ENCODE measurements at regions not wholly inside any gene's neighbourhood (a gene's known extent, or its start where the extent isn't known, plus 50 kb on each side); places are given as distances from the start of the nearest gene placed in this dataset.

DNA sequence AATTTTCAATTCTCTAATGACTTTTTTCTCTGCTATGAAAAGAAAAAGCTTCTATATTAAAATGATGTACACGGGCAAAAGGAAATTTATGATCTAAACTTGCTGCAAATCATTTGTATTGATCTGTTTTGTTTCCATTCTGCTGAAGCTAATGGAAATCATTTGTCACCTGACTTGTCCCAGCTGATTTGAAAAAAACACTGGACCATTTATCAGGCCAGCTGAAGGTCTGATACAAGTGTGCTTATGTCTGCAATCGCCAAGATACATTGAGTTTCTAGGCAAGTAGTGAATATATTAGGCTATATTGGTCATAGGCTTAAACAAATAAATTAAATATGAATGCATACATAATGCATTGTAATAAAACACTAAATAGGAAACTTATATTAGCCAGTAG, 1309.7 kb downstream of the REEP3 start:
- Histone ChIP-seq H3K9me3 (ENCODE audit: low read depth, low read length, poor library complexity, severe bottlenecking) (no peaks in the 10 kb centered on the region), H3K4me3 (ENCODE audit: low read depth, low read length, poor library complexity, severe bottlenecking) (no peak overlapping the region), H3K36me3 (ENCODE audit: insufficient read depth, low read length, poor library complexity, severe bottlenecking) (no peaks in the 10 kb centered on the region), H3K27ac (ENCODE audit: low read depth, low read length, poor library complexity, severe bottlenecking) (no peak overlapping the region), H3K4me1 (ENCODE audit: insufficient read depth, low read length, poor library complexity, severe bottlenecking) (no peaks in the 10 kb centered on the region), H3K27me3 (replicated peaks; ENCODE audit: insufficient read depth, low read depth, low read length, poor library complexity) (no peaks in the 10 kb centered on the region)
- intact Hi-C loops (cut with micrococcal nuclease; ENCODE audit: unreplicated experiment), result no loop called here
- ChIA-PET POLR2A (ENCODE audit: low non-redundant PET) (no interaction called here), CTCF (no interaction called here)
- no TSS peak for BruUV-seq (replicated peaks)
- no peak for DNase-seq (ENCODE audit: low spot score)
- TF ChIP-seq, protein P1, sequence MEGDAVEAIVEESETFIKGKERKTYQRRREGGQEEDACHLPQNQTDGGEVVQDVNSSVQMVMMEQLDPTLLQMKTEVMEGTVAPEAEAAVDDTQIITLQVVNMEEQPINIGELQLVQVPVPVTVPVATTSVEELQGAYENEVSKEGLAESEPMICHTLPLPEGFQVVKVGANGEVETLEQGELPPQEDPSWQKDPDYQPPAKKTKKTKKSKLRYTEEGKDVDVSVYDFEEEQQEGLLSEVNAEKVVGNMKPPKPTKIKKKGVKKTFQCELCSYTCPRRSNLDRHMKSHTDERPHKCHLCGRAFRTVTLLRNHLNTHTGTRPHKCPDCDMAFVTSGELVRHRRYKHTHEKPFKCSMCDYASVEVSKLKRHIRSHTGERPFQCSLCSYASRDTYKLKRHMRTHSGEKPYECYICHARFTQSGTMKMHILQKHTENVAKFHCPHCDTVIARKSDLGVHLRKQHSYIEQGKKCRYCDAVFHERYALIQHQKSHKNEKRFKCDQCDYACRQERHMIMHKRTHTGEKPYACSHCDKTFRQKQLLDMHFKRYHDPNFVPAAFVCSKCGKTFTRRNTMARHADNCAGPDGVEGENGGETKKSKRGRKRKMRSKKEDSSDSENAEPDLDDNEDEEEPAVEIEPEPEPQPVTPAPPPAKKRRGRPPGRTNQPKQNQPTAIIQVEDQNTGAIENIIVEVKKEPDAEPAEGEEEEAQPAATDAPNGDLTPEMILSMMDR (conservative IDR thresholded peaks at IDR 0.05; ENCODE audit: low read depth, low read length), result no peak

DNA sequence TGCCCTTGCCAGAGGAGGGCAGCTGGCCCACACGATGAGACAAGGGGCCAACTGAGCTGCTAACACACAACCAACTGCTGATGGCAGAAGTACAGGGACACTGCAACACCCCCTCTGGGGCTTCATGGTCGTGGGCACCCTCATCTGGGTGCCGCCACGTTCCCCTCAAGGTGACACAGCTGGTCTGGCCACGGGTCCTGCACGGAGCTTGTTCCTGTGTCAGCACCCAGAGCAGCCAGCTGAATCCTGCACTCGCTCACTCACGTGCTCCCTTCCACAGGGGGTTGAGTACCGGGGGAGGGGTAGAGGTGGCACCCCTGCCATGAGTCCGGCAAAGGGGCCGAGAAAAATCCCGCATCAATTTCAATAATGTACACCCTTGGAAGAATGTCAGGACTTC, 1319.1 kb downstream of the REEP3 start:
- no peak overlapping the region for H3K4me3 ChIP-seq (ENCODE audit: low read depth, low read length, poor library complexity, severe bottlenecking)
- intact Hi-C loops (cut with micrococcal nuclease; ENCODE audit: unreplicated experiment), result no loop called here
- no peaks in the 10 kb centered on the region for H3K9me3 ChIP-seq (ENCODE audit: low read depth, low read length, poor library complexity, severe bottlenecking)
- ChIA-PET POLR2A (ENCODE audit: low non-redundant PET) (no interaction called here), CTCF (no interaction called here)
- no peaks in the 10 kb centered on the region for H3K4me1 ChIP-seq (ENCODE audit: insufficient read depth, low read length, poor library complexity, severe bottlenecking)
- H3K27me3 ChIP-seq (replicated peaks; ENCODE audit: insufficient read depth, low read depth, low read length, poor library complexity), result no peaks in the 10 kb centered on the region
- H3K36me3 ChIP-seq (ENCODE audit: insufficient read depth, low read length, poor library complexity, severe bottlenecking), result no peaks in the 10 kb centered on the region
- TF ChIP-seq, protein P1 (conservative IDR thresholded peaks at IDR 0.05; ENCODE audit: low read depth, low read length), result no peak
- TF ChIP-seq EZH2 (IDR thresholded peaks at IDR 0.05; ENCODE audit: borderline replicate concordance, low read depth, low read length, poor library complexity, severe bottlenecking), result no peak
- no peak overlapping the region for H3K27ac ChIP-seq (ENCODE audit: low read depth, low read length, poor library complexity, severe bottlenecking)
- DNase-seq (ENCODE audit: low spot score), result no peak
- BruUV-seq (replicated peaks), result no TSS peak

DNA sequence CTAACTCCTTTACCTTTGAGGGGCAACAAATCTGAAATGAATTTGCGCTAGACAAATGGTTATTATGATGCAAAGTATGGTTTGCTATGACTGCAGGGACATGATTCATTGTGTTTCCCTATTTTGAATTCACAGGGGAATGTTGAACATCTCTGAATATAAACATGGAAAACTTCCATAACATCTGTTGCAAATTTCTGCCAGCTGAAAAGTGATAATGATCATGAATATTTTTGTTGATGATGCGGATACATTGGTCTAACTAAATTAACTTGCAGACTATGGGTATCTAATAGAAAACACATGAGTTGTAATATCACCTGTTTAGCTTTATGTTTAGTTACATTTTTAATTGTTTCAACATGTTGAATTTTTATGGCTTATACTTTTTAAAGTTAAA, 1325.5 kb downstream of the REEP3 start:
- ChIA-PET POLR2A (ENCODE audit: low non-redundant PET) (no interaction called here), CTCF (no interaction called here)
- Histone ChIP-seq H3K27ac (ENCODE audit: low read depth, low read length, poor library complexity, severe bottlenecking) (no peak overlapping the region), H3K27me3 (replicated peaks; ENCODE audit: insufficient read depth, low read depth, low read length, poor library complexity) (no peaks in the 10 kb centered on the region), H3K9me3 (ENCODE audit: low read depth, low read length, poor library complexity, severe bottlenecking) (no peaks in the 10 kb centered on the region), H3K4me3 (ENCODE audit: low read depth, low read length, poor library complexity, severe bottlenecking) (no peak overlapping the region), H3K36me3 (ENCODE audit: insufficient read depth, low read length, poor library complexity, severe bottlenecking) (no peaks in the 10 kb centered on the region), H3K4me1 (ENCODE audit: insufficient read depth, low read length, poor library complexity, severe bottlenecking) (no peaks in the 10 kb centered on the region)
- DNase-seq (ENCODE audit: low spot score), result no peak
- BruUV-seq (replicated peaks), result no TSS peak
- intact Hi-C loops (cut with micrococcal nuclease; ENCODE audit: unreplicated experiment), result no loop called here
- TF ChIP-seq, protein P1 (conservative IDR thresholded peaks at IDR 0.05; ENCODE audit: low read depth, low read length), result no peak
- no peak for TF ChIP-seq EZH2 (IDR thresholded peaks at IDR 0.05; ENCODE audit: borderline replicate concordance, low read depth, low read length, poor library complexity, severe bottlenecking)

Data from A673 (cell line).